ENCODE measurements at regions not wholly inside any gene's neighbourhood (a gene's known extent, or its start where the extent isn't known, plus 50 kb on each side); places are given as distances from the start of the nearest gene placed in this dataset.
A peak's percentile ranks its signal among the peaks of the same experiment; 100 is the strongest.

DNA sequence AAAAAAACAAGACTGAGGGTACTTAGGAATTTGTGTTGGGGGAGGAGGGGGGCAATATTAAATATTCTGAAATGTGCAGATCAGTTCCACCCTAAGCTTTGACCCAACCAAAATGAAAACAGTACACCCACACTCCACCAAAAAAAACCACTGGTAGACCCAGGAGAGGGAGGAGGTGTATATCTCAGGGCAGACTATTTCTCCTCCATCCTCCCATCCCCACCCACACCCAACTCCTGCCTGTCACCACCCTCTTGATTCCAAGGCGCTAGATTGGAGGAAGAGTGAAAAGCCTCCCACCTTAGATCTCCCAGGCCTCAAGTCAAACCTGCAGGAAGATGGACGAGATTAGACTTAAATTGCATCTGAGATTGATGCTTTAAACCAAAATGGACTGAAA is 76.6 kb upstream of the SRD5A3 start:
- Histone ChIP-seq H3K4me1 (ENCODE audit: control insufficient read depth, extremely low read depth, insufficient read depth, low read length) (peaks cover 13% of the 10 kb centered on the region), H2AFZ (ENCODE audit: low read depth, low read length) (no peak overlapping the region), H3K27me3 (ENCODE audit: control insufficient read depth in 2 of 2, insufficient read depth in 2 of 2, low read length in 2 of 2) (peaks cover 0 to 4% of the 10 kb centered on the region in 2 experiments), H4K20me1 (replicated peaks; ENCODE audit: control insufficient read depth, extremely low read depth, insufficient read depth, low read length) (no peaks in the 10 kb centered on the region), H3K4me3 (replicated peaks in 1 of 3; ENCODE audit: insufficient read depth in 1 of 3, low read depth in 1 of 3, low read length in 3 of 3) (no peak overlapping the region), H3K9ac (replicated peaks; ENCODE audit: extremely low read depth, insufficient read depth, low read length) (no peak overlapping the region), H3K36me3 (ENCODE audit: control insufficient read depth in 2 of 2, extremely low read depth in 1 of 2, insufficient read depth in 2 of 2, low read length in 2 of 2) (no peaks in the 10 kb centered on the region), H3K9me1 (replicated peaks; ENCODE audit: control insufficient read depth, extremely low read depth, insufficient read depth, low read length) (no peaks in the 10 kb centered on the region), H3K27ac (ENCODE audit: insufficient read depth, low read depth, low read length) (no peak overlapping the region), H3K79me2 (ENCODE audit: control insufficient read depth, insufficient read depth, low read length) (no peaks in the 10 kb centered on the region), H3K4me2 (ENCODE audit: insufficient read depth, low read length) (peak overlapping the region; percentile 9), H3K9me3 (replicated peaks; ENCODE audit: control insufficient read depth, insufficient read depth, low read length) (no peaks in the 10 kb centered on the region)
- FAIRE-seq = no peak
- no TSS peak for BruUV-seq (replicated peaks)
- dilution Hi-C loops (cut with MboI; ENCODE audit: extremely low pct_ligation_motif_present, low sequenced_read_pairs) = no loop called here
- DNase-seq (ENCODE audit: low read depth, low spot score) = no peak
- TF ChIP-seq, protein P1, sequence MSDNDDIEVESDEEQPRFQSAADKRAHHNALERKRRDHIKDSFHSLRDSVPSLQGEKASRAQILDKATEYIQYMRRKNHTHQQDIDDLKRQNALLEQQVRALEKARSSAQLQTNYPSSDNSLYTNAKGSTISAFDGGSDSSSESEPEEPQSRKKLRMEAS (IDR thresholded peaks at IDR 0.05; ENCODE audit: insufficient read depth, insufficient read length) = no peak
- no peak for TF ChIP-seq JUN (IDR thresholded peaks at IDR 0.05; ENCODE audit: borderline replicate concordance, insufficient read depth, insufficient read length, low read depth)
- TF ChIP-seq POLR2AphosphoS5 (IDR thresholded peaks at IDR 0.05; ENCODE audit: insufficient read depth, low read depth, low read length) = no peak
- TF ChIP-seq FOS (IDR thresholded peaks at IDR 0.05; ENCODE audit: borderline replicate concordance, insufficient read depth, low read length) = no peak
- TF ChIP-seq MYC (IDR thresholded peaks at IDR 0.05; ENCODE audit: low read depth, low read length) = no peak
- TF ChIP-seq GATA2 (IDR thresholded peaks at IDR 0.05; ENCODE audit: insufficient read depth, insufficient read length, low read depth, low read length) = no peak
- no peak for TF ChIP-seq EZH2 (IDR thresholded peaks at IDR 0.05; ENCODE audit: borderline replicate concordance, low read depth, low read length, severe bottlenecking)
- TF ChIP-seq, protein P2, sequence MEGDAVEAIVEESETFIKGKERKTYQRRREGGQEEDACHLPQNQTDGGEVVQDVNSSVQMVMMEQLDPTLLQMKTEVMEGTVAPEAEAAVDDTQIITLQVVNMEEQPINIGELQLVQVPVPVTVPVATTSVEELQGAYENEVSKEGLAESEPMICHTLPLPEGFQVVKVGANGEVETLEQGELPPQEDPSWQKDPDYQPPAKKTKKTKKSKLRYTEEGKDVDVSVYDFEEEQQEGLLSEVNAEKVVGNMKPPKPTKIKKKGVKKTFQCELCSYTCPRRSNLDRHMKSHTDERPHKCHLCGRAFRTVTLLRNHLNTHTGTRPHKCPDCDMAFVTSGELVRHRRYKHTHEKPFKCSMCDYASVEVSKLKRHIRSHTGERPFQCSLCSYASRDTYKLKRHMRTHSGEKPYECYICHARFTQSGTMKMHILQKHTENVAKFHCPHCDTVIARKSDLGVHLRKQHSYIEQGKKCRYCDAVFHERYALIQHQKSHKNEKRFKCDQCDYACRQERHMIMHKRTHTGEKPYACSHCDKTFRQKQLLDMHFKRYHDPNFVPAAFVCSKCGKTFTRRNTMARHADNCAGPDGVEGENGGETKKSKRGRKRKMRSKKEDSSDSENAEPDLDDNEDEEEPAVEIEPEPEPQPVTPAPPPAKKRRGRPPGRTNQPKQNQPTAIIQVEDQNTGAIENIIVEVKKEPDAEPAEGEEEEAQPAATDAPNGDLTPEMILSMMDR (IDR thresholded peaks at IDR 0.05; ENCODE audit: extremely low read depth in 1 of 2, insufficient read depth in 1 of 2, low read depth in 1 of 2, low read length in 2 of 2) = no peak
- TF ChIP-seq POLR2A (IDR thresholded peaks at IDR 0.05; ENCODE audit: low read depth, low read length) = no peak
- POLR2A ChIA-PET = interaction anchor here (1.2 to 1.7 kb wide), 2 partner anchors 144 to 148 kb away, joined by 7 to 10 read pairs; partner anchors contain the start of gene KDR
- CTCF ChIA-PET = interaction anchor here (0.9 to 1.3 kb wide), 5 partner anchors 11 to 261 kb away, joined by 3 to 8 read pairs (median 5); no protein-coding TSS in a partner anchor
- intact Hi-C loops (cut with micrococcal nuclease) = no loop called here

All from endothelial cell of umbilical vein (primary cell).